AG10803 (cell line): ENCODE measurements at regions not wholly inside any gene's neighbourhood (a gene's known extent, or its start where the extent isn't known, plus 50 kb on each side); places are given as distances from the start of the nearest gene placed in this dataset.

ENCODE experiments used
- DNase-seq: peaks from one replicate; pipeline ENCODE4 v3.0.0; 2010; ENCODE audit warnings: low read depth
- H3K4me3 ChIP-seq: 2 replicates; pipeline ENCODE4 v1.5.1; 2011; ENCODE audit warnings: mild to moderate bottlenecking, low read length, control low read depth
- TF ChIP-seq, protein P1 (sequence below): conservative IDR thresholded peaks from 2 replicates; pipeline ENCODE4 v1.5.1; 2011; ENCODE audit warnings: mild to moderate bottlenecking, low read length, control low read depth, inconsistent platforms

DNA sequence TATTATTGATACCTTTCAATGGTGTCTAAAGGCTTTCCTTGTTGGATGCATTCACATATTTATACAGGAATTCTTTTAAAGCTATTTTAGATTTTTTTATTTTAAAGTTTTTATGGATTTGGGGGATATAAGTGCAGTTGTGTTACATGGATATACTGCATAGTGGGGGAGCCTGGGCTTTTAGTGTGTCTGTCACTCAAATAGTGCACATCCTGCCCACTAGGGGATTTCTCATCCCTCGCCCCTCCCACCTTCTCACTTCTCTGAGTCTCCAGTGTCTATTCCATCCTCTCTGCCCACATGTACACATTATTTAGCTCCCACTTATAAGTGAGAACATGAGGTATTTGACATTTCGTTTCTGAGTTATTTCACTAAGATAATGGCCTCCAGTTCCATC lies 154.0 kb upstream of the MKI67 start:
- DNase-seq = no peak
- no peak overlapping the region for H3K4me3 ChIP-seq
- TF ChIP-seq, protein P1, sequence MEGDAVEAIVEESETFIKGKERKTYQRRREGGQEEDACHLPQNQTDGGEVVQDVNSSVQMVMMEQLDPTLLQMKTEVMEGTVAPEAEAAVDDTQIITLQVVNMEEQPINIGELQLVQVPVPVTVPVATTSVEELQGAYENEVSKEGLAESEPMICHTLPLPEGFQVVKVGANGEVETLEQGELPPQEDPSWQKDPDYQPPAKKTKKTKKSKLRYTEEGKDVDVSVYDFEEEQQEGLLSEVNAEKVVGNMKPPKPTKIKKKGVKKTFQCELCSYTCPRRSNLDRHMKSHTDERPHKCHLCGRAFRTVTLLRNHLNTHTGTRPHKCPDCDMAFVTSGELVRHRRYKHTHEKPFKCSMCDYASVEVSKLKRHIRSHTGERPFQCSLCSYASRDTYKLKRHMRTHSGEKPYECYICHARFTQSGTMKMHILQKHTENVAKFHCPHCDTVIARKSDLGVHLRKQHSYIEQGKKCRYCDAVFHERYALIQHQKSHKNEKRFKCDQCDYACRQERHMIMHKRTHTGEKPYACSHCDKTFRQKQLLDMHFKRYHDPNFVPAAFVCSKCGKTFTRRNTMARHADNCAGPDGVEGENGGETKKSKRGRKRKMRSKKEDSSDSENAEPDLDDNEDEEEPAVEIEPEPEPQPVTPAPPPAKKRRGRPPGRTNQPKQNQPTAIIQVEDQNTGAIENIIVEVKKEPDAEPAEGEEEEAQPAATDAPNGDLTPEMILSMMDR = no peak

DNA sequence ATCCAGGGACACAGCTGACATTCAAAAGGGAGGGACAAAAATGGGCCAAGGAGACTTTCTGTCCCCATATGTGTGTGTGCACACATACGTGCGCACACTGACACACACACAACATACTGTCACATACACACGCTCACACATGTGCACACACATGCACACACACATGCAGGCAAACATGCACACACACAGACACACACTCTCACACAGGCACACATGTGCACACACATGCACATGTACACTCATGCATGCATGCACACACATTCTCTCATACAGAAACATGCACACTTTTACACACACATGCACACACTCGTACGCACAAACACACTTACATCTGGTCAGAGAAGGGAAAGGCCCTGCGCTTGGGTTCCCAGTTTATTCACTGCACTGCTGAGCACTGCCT lies 155.1 kb upstream of the MKI67 start:
- TF ChIP-seq, protein P1 = no peak
- no peak overlapping the region for H3K4me3 ChIP-seq
- DNase-seq = no peak

DNA sequence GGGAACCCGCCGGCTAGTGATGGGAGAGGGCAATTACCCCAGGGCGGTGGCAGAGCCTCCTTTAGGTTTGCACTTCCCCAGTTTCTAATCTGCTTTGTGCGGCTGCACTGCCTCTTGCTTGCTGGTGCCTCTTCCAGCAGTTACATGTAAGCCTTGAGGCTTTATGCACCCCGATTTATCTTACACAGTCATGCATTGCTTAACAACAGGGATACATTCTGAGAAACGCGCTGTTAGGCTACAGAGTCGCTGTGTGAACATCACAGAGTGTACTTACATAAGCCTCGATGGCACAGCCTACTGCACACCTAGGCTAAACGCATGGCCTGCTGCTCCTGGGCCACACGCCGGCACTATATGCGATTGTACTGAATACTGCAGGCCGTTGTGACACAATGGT lies 155.6 kb upstream of the MKI67 start:
- DNase-seq = no peak
- TF ChIP-seq, protein P1 = no peak
- no peak overlapping the region for H3K4me3 ChIP-seq

DNA sequence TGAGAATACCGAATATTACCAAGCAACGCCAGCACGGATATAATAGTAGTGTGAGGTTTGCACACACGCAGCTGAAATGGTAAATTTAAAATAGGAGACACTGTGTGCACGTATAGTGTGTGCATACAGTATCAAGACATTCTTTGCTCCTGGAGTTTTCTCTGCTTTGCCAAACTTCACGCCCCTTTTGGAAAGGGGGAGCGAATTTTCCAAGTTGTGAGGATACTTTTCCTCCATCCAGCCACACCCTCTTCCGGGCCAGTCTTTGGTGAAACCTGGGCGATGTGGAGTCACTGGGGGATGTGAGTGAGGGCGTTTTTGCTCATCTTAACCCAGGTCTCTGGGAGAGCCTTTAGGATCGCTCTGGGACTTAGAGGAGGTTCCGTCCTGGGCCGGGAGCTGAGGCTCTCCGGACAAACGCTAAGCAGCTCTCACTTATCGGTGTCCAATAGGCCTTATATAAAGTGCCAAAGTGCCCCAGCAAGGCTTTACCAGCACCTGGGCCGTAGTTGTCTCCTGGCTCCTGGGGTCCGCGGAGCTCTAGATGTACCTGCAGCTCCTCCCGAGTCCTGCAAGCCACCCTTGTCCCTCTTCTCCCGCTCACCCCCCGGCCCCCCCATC lies 160.0 kb upstream of the MKI67 start:
- TF ChIP-seq, protein P1 = no peak
- no peak overlapping the region for H3K4me3 ChIP-seq
- DNase-seq = no peak

DNA sequence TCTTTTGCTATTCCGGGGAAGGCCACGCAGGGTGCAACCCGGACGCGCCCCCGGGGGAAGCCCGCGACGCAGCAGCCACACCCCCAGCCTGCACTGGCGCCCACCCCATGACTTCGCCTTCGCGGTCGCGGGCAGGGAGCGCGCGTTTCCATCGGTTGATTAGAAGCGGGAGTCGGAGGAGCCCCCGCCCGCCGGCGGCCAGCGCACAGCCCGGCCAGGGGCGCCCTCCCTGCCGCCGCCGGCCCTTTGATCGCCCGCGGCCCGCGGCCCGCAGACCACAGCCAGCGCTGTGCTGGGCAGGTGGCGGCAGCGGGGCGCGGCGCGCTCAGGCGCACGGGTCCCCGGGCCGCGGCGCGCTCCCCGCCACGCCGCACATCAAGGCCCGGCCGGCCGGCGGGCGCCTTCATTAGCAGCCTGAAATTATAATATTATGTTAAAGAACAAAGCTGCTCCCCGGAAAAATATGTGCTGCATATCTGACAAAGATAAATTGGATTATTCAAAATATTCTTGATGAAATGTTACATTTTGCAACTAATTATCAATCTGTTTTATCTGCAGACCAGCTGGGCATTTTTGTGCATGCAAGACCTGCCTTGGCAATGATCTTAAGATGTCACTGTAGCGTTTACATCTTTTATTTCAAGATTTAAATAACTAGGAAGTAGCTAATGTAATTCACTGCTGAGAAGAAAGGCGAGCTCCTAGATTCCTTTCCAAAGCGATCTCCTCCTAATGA lies 160.7 kb upstream of the MKI67 start:
- no peak for DNase-seq
- TF ChIP-seq, protein P1 = no peak
- H3K4me3 ChIP-seq = no peak overlapping the region

DNA sequence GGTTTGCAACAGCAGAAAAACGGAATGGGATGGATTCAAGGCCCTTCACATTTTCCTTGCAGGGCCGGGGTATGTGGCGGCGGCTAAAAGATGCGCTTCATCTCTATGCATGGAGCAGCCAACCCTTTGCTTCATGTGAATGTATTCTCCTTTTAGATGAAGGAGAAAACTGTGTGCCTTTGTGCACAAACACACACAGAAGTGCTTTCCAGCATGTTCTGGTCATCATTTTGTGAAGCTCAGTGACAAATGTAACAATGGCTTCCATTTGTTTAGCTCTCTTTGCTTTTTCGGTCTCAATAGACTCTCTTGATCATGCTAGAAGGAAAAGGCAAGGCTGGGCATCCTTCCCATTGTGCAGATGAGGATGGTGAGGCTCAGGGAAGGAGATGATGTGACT lies 161.7 kb upstream of the MKI67 start:
- no peak for DNase-seq

More for the DNA sequence above, 161.7 kb upstream of the MKI67 start:
- TF ChIP-seq, protein P1 = no peak
- H3K4me3 ChIP-seq = no peak overlapping the region
